ENCODE measurements at regions not wholly inside any gene's neighbourhood (a gene's known extent, or its start where the extent isn't known, plus 50 kb on each side); places are given as distances from the start of the nearest gene placed in this dataset.

- ChIA-PET CTCF (no interaction called here), POLR2A (no interaction called here)
- no peaks in the 10 kb centered on the region for H3K36me3 ChIP-seq (ENCODE audit: control insufficient read depth in 2 of 2, extremely low read depth in 1 of 2, insufficient read depth in 2 of 2, low read length in 2 of 2)
- H3K27ac ChIP-seq (ENCODE audit: insufficient read depth, low read depth, low read length) = no peak overlapping the region
- no TSS peak for BruUV-seq (replicated peaks)
- H2AFZ ChIP-seq (ENCODE audit: low read depth, low read length) = no peak overlapping the region
- no peaks in the 10 kb centered on the region for H3K4me1 ChIP-seq (ENCODE audit: control insufficient read depth, extremely low read depth, insufficient read depth, low read length)
- no peak overlapping the region for H3K4me3 ChIP-seq (replicated peaks in 1 of 3; ENCODE audit: insufficient read depth in 1 of 3, low read depth in 1 of 3, low read length in 3 of 3)
- TF ChIP-seq, protein P1, sequence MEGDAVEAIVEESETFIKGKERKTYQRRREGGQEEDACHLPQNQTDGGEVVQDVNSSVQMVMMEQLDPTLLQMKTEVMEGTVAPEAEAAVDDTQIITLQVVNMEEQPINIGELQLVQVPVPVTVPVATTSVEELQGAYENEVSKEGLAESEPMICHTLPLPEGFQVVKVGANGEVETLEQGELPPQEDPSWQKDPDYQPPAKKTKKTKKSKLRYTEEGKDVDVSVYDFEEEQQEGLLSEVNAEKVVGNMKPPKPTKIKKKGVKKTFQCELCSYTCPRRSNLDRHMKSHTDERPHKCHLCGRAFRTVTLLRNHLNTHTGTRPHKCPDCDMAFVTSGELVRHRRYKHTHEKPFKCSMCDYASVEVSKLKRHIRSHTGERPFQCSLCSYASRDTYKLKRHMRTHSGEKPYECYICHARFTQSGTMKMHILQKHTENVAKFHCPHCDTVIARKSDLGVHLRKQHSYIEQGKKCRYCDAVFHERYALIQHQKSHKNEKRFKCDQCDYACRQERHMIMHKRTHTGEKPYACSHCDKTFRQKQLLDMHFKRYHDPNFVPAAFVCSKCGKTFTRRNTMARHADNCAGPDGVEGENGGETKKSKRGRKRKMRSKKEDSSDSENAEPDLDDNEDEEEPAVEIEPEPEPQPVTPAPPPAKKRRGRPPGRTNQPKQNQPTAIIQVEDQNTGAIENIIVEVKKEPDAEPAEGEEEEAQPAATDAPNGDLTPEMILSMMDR (IDR thresholded peaks at IDR 0.05; ENCODE audit: extremely low read depth in 1 of 2, insufficient read depth in 1 of 2, low read depth in 1 of 2, low read length in 2 of 2) = no peak
- TF ChIP-seq GATA2 (IDR thresholded peaks at IDR 0.05; ENCODE audit: insufficient read depth, insufficient read length, low read depth, low read length) (no peak), FOS (IDR thresholded peaks at IDR 0.05; ENCODE audit: borderline replicate concordance, insufficient read depth, low read length) (no peak), POLR2A (IDR thresholded peaks at IDR 0.05; ENCODE audit: low read depth, low read length) (no peak), POLR2AphosphoS5 (IDR thresholded peaks at IDR 0.05; ENCODE audit: insufficient read depth, low read depth, low read length) (no peak), MAX (IDR thresholded peaks at IDR 0.05; ENCODE audit: insufficient read depth, insufficient read length) (no peak), MYC (IDR thresholded peaks at IDR 0.05; ENCODE audit: low read depth, low read length) (no peak), EZH2 (IDR thresholded peaks at IDR 0.05; ENCODE audit: borderline replicate concordance, low read depth, low read length, severe bottlenecking) (no peak), JUN (IDR thresholded peaks at IDR 0.05; ENCODE audit: borderline replicate concordance, insufficient read depth, insufficient read length, low read depth) (no peak)
- no peak for FAIRE-seq
- no peak for DNase-seq (ENCODE audit: low read depth, low spot score)
- dilution Hi-C loops (cut with MboI; ENCODE audit: extremely low pct_ligation_motif_present, low sequenced_read_pairs) = no loop called here
- H3K9ac ChIP-seq (replicated peaks; ENCODE audit: extremely low read depth, insufficient read depth, low read length) = no peak overlapping the region
- intact Hi-C loops (cut with micrococcal nuclease) = no loop called here
- H3K9me1 ChIP-seq (replicated peaks; ENCODE audit: control insufficient read depth, extremely low read depth, insufficient read depth, low read length) = no peaks in the 10 kb centered on the region
- H4K20me1 ChIP-seq (replicated peaks; ENCODE audit: control insufficient read depth, extremely low read depth, insufficient read depth, low read length) = no peaks in the 10 kb centered on the region
- no peaks in the 10 kb centered on the region for H3K79me2 ChIP-seq (ENCODE audit: control insufficient read depth, insufficient read depth, low read length)
- no peak overlapping the region for H3K4me2 ChIP-seq (ENCODE audit: insufficient read depth, low read length)
- H3K27me3 ChIP-seq (ENCODE audit: control insufficient read depth in 2 of 2, insufficient read depth in 2 of 2, low read length in 2 of 2) = no peaks in the 10 kb centered on the region
- no peaks in the 10 kb centered on the region for H3K9me3 ChIP-seq (replicated peaks; ENCODE audit: control insufficient read depth, insufficient read depth, low read length)
These were observed 128.4 kb upstream of the ADRA1B start for GRCh38 chr5:159787837-159788236.
